ENCODE measurements at regions not wholly inside any gene's neighbourhood (a gene's known extent, or its start where the extent isn't known, plus 50 kb on each side); places are given as distances from the start of the nearest gene placed in this dataset.

DNA sequence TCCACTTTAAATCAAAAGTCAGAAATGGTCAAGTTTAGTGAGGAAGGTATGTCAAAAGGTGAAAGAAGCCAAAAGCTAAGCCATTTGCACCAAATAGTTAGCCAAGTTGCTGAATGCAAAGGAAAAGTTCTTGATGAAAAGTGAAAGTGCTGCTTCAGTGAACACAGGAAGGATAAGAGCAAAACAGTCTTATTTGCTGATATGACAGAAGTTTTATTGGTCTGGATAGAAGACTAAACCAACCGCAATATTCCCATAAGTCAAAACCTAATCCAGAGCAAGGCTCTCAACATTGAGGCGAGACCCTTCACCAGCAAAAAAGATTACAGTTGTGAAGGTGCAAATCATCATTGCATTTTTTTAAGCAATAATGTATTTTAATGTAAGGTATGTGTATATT is 496.5 kb upstream of the LRATD1 start:
- TF ChIP-seq EP300 (IDR thresholded peaks at IDR 0.05; ENCODE audit: borderline replicate concordance) (no peak), EGR1 (IDR thresholded peaks at IDR 0.05) (no peak), RAD21 (IDR thresholded peaks at IDR 0.05; ENCODE audit: low read depth) (no peak), FOXM1 (IDR thresholded peaks at IDR 0.05; ENCODE audit: borderline replicate concordance, low read depth) (no peak), TAF1 (IDR thresholded peaks at IDR 0.05; ENCODE audit: low read depth) (no peak), CEBPB (IDR thresholded peaks at IDR 0.05) (no peak), TCF12 (IDR thresholded peaks at IDR 0.05; ENCODE audit: low read depth) (no peak), CREB1 (IDR thresholded peaks at IDR 0.05; ENCODE audit: low read depth) (no peak), YY1 (IDR thresholded peaks at IDR 0.05; ENCODE audit: low read depth) (no peak), TEAD4 (IDR thresholded peaks at IDR 0.05) (no peak), NFIC (IDR thresholded peaks at IDR 0.05) (no peak), ZBTB7A (IDR thresholded peaks at IDR 0.05; ENCODE audit: low read depth) (no peak)
- TF ChIP-seq, protein P1, sequence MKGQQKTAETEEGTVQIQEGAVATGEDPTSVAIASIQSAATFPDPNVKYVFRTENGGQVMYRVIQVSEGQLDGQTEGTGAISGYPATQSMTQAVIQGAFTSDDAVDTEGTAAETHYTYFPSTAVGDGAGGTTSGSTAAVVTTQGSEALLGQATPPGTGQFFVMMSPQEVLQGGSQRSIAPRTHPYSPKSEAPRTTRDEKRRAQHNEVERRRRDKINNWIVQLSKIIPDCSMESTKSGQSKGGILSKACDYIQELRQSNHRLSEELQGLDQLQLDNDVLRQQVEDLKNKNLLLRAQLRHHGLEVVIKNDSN (IDR thresholded peaks at IDR 0.05): no peak
- TF ChIP-seq, protein P2, sequence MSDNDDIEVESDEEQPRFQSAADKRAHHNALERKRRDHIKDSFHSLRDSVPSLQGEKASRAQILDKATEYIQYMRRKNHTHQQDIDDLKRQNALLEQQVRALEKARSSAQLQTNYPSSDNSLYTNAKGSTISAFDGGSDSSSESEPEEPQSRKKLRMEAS (IDR thresholded peaks at IDR 0.05): no peak
- TF ChIP-seq, protein P3, sequence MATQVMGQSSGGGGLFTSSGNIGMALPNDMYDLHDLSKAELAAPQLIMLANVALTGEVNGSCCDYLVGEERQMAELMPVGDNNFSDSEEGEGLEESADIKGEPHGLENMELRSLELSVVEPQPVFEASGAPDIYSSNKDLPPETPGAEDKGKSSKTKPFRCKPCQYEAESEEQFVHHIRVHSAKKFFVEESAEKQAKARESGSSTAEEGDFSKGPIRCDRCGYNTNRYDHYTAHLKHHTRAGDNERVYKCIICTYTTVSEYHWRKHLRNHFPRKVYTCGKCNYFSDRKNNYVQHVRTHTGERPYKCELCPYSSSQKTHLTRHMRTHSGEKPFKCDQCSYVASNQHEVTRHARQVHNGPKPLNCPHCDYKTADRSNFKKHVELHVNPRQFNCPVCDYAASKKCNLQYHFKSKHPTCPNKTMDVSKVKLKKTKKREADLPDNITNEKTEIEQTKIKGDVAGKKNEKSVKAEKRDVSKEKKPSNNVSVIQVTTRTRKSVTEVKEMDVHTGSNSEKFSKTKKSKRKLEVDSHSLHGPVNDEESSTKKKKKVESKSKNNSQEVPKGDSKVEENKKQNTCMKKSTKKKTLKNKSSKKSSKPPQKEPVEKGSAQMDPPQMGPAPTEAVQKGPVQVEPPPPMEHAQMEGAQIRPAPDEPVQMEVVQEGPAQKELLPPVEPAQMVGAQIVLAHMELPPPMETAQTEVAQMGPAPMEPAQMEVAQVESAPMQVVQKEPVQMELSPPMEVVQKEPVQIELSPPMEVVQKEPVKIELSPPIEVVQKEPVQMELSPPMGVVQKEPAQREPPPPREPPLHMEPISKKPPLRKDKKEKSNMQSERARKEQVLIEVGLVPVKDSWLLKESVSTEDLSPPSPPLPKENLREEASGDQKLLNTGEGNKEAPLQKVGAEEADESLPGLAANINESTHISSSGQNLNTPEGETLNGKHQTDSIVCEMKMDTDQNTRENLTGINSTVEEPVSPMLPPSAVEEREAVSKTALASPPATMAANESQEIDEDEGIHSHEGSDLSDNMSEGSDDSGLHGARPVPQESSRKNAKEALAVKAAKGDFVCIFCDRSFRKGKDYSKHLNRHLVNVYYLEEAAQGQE (IDR thresholded peaks at IDR 0.05; ENCODE audit: low read depth): no peak

DNA sequence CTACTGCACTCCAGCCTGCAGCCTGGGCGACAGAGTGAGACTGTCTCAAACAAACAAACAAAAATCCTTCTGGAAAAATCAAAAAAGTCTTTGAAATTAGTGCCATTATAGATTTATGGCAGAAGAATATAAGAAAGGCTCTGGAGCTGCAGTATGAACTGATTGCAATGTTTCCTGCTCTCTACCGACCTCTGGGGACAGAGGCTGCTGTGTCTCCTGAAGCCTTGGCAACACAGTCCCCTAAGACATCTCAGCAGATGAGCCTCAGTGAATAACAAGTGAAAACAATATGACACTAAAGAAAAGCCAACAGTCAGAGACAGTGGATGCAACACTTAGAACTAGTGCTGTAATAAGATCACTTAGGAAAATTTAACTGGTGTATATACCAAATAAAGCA is 494.9 kb upstream of the LRATD1 start:
- TF ChIP-seq ZBTB7A (IDR thresholded peaks at IDR 0.05; ENCODE audit: low read depth): no peak
- TF ChIP-seq EP300 (IDR thresholded peaks at IDR 0.05; ENCODE audit: borderline replicate concordance): no peak
- TF ChIP-seq TCF12 (IDR thresholded peaks at IDR 0.05; ENCODE audit: low read depth): no peak
- no peak for TF ChIP-seq TAF1 (IDR thresholded peaks at IDR 0.05; ENCODE audit: low read depth)
- TF ChIP-seq, protein P1 (IDR thresholded peaks at IDR 0.05): no peak
- no peak for TF ChIP-seq EGR1 (IDR thresholded peaks at IDR 0.05)
- TF ChIP-seq, protein P3 (IDR thresholded peaks at IDR 0.05; ENCODE audit: low read depth): no peak
- no peak for TF ChIP-seq CEBPB (IDR thresholded peaks at IDR 0.05)
- TF ChIP-seq NFIC (IDR thresholded peaks at IDR 0.05): no peak
- TF ChIP-seq CREB1 (IDR thresholded peaks at IDR 0.05; ENCODE audit: low read depth): no peak
- no peak for TF ChIP-seq RAD21 (IDR thresholded peaks at IDR 0.05; ENCODE audit: low read depth)
- TF ChIP-seq FOXM1 (IDR thresholded peaks at IDR 0.05; ENCODE audit: borderline replicate concordance, low read depth): no peak
- TF ChIP-seq, protein P2 (IDR thresholded peaks at IDR 0.05): no peak
- TF ChIP-seq TEAD4 (IDR thresholded peaks at IDR 0.05): no peak
- TF ChIP-seq YY1 (IDR thresholded peaks at IDR 0.05; ENCODE audit: low read depth): no peak

DNA sequence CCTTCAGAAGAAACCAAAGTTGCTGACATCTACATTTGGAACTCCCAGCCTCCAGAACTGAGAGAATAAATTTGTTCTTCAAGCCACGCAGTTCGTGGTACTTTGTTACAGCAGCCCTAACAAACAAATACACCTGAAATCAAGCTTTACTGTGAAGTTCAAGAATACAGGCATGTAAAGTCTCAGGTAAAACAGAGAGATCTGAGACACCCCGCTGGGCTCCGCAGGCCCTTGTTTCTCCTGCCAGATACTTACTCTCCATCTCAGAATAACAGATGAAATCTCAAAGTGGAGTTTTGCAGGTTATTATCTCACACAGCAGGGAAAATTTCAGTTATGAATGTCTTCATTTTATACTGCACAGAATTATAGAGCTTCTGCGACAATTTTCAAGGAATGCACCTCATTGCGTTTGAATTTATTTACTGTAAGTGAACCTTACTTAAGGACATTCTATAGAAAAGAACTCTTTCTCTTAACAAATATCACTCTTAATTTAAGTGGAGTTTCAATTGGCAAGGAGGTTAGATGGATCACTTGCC is 492.4 kb upstream of the LRATD1 start:
- TF ChIP-seq CREB1 (IDR thresholded peaks at IDR 0.05; ENCODE audit: low read depth) (no peak), CEBPB (IDR thresholded peaks at IDR 0.05) (no peak)

DNA sequence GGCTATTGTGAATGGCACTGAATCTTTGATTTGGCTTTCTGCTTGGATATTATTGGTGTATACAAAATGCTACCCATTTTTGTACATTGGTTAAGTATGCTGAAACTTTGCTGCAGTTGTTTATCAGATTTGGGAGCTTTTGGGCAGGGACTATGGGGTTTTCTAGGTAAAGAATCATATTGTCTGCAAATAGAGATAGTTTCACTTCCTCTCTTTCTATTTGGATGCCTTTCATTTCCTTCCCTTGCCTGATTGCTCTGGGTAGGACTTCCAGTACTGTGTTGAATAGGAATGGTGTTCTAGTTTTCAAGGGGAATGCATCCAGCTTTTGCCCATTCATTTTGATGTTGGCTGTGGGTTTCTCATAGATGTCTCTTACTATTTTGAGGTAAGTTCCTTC is 489.1 kb upstream of the LRATD1 start:
- TF ChIP-seq, protein P3 (IDR thresholded peaks at IDR 0.05; ENCODE audit: low read depth): no peak
- TF ChIP-seq EP300 (IDR thresholded peaks at IDR 0.05; ENCODE audit: borderline replicate concordance) (no peak), TCF12 (IDR thresholded peaks at IDR 0.05; ENCODE audit: low read depth) (no peak), NFIC (IDR thresholded peaks at IDR 0.05) (no peak), EGR1 (IDR thresholded peaks at IDR 0.05) (no peak), RAD21 (IDR thresholded peaks at IDR 0.05; ENCODE audit: low read depth) (no peak), CEBPB (IDR thresholded peaks at IDR 0.05) (no peak), TEAD4 (IDR thresholded peaks at IDR 0.05) (no peak), CREB1 (IDR thresholded peaks at IDR 0.05; ENCODE audit: low read depth) (no peak), TAF1 (IDR thresholded peaks at IDR 0.05; ENCODE audit: low read depth) (no peak)

All from Ishikawa (cell line).